ENCODE measurements at regions not wholly inside any gene's neighbourhood (a gene's known extent, or its start where the extent isn't known, plus 50 kb on each side); places are given as distances from the start of the nearest gene placed in this dataset.

DNA sequence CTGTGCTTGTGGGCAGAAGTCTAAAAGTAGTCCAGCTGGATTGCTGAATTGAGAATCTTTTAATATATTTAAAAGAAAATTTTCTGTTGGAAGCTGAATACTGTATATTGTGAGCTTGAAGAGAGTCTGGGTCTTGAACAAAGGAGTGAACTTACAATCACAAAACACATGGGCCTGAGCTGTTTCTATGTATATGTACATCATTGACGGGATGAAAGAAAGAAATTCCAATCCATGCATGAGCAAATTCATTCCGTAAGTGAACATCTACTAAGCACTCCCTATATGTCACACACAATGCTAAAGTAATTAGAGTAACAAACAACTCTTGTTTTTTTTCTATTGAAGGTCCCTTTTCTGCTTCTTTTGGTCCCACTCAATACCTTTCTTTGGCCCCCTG, 331.0 kb downstream of the HS3ST1 start:
- Histone ChIP-seq H3K4me1 (no peaks in the 10 kb centered on the region), H3K9me3 (no peaks in the 10 kb centered on the region), H3K4me3 (no peak overlapping the region), H3K27ac (no peak overlapping the region), H3K27me3 (no peaks in the 10 kb centered on the region), H3K36me3 (no peaks in the 10 kb centered on the region)
- 76 to 80% methylated on average over 2 of the region's 2 CpGs for WGBS, 2 donors (ENCODE audit: low coverage in 1 of 2)
- TF ChIP-seq POLR2AphosphoS5 (IDR thresholded peaks at IDR 0.05), result no peak
- TF ChIP-seq, protein P1, sequence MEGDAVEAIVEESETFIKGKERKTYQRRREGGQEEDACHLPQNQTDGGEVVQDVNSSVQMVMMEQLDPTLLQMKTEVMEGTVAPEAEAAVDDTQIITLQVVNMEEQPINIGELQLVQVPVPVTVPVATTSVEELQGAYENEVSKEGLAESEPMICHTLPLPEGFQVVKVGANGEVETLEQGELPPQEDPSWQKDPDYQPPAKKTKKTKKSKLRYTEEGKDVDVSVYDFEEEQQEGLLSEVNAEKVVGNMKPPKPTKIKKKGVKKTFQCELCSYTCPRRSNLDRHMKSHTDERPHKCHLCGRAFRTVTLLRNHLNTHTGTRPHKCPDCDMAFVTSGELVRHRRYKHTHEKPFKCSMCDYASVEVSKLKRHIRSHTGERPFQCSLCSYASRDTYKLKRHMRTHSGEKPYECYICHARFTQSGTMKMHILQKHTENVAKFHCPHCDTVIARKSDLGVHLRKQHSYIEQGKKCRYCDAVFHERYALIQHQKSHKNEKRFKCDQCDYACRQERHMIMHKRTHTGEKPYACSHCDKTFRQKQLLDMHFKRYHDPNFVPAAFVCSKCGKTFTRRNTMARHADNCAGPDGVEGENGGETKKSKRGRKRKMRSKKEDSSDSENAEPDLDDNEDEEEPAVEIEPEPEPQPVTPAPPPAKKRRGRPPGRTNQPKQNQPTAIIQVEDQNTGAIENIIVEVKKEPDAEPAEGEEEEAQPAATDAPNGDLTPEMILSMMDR (IDR thresholded peaks at IDR 0.05), result no peak
- no peak for ATAC-seq

DNA sequence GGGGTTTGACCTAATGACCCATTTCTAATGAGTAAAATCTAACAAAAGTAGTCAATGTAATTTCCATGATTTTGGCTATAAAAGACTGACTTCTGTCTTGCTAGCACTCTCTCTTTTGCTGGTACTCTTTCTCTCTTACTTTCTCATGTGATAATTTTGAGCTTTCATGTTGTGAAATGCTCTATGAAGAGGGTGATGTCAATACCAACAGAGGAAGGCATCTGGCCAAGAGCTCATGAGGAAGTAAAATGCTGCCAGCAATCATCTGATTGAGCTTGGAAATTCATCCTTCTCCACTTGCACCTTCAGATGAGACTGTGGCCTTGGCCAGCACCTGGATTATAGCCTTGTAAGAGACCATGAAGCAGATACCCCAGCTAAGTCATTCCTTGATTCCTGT, 347.7 kb downstream of the HS3ST1 start:
- no peak overlapping the region for H3K27ac ChIP-seq
- TF ChIP-seq, protein P1 (IDR thresholded peaks at IDR 0.05), result no peak
- TF ChIP-seq EP300 (IDR thresholded peaks at IDR 0.05), result no peak
- no peak for TF ChIP-seq POLR2AphosphoS5 (IDR thresholded peaks at IDR 0.05)
- no peak for TF ChIP-seq POLR2A (IDR thresholded peaks at IDR 0.05)
- no peaks in the 10 kb centered on the region for H3K9me3 ChIP-seq
- H3K36me3 ChIP-seq, result no peaks in the 10 kb centered on the region
- ATAC-seq, result no peak
- no peaks in the 10 kb centered on the region for H3K27me3 ChIP-seq
- H3K4me1 ChIP-seq, result no peaks in the 10 kb centered on the region
- no peak overlapping the region for H3K4me3 ChIP-seq

DNA sequence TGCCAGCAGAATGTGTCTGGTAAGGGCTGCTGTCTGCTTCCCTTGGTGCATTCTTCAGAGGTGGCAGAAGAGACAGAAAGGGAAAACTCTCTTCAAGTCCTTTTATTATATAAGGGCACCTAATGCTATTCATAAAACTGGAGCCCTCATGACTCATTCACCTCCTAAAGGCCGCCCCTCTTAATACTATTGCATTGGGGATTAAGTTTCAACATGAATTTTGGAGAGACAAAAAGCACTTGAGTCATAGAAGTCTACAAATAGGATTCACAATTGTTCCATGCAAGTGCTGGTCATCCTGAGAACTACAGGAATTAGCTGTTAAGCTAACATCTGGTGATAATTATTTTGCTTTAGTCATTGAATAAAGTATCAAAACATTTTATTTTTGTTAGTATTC, 349.5 kb downstream of the HS3ST1 start:
- ATAC-seq, result peak; percentile 62
- H3K27ac ChIP-seq, result no peak overlapping the region
- WGBS, 2 donors (ENCODE audit: low coverage in 1 of 2), result 50 to 91% methylated on average over 1 of the region's 1 CpG

DNA sequence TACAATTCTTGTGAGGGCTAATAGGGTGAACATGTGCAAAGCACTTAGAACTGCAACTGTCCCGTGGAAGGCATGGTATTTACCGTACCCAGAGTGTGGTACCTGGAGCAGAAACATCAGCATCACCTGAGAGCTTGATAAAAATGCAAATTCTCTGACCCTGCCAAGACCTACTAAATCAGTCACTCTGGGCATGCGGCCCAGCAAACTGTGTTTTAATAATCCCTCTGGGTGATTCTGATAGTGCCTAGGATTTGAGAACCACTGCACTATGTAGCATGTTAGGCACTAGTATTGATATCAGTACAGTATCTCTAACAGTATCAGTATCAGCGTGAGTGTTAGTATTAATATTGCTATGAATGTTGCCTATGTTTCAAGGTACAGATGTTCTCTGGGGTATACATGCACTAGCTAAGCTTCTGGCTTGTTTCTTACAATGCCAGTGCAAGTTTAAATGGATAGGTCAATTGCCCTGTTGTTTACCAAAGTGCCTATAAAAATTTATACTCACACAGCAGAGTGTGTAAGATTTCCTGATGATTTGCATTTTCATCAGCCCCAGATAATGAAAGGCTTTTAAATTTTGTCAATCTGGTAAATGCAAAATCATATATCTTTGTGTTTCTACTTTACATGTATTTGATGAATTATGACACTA, 354.0 kb downstream of the HS3ST1 start:
- no peaks in the 10 kb centered on the region for H3K4me1 ChIP-seq
- H3K36me3 ChIP-seq, result no peaks in the 10 kb centered on the region
- ATAC-seq, result no peak
- H3K27me3 ChIP-seq, result no peaks in the 10 kb centered on the region
- 46 to 66% methylated on average over 3 to 4 of the region's 4 CpGs for WGBS, 2 donors (ENCODE audit: low coverage in 1 of 2)
- H3K27ac ChIP-seq, result no peak overlapping the region
- TF ChIP-seq EP300 (IDR thresholded peaks at IDR 0.05) (no peak), POLR2AphosphoS5 (IDR thresholded peaks at IDR 0.05) (no peak), POLR2A (IDR thresholded peaks at IDR 0.05) (no peak)
- TF ChIP-seq, protein P1 (IDR thresholded peaks at IDR 0.05), result no peak
- no peaks in the 10 kb centered on the region for H3K9me3 ChIP-seq
- no peak overlapping the region for H3K4me3 ChIP-seq

More for the DNA sequence above, 349.5 kb downstream of the HS3ST1 start:
- no peaks in the 10 kb centered on the region for H3K4me1 ChIP-seq
- no peaks in the 10 kb centered on the region for H3K27me3 ChIP-seq
- no peaks in the 10 kb centered on the region for H3K36me3 ChIP-seq
- H3K9me3 ChIP-seq, result no peaks in the 10 kb centered on the region
- TF ChIP-seq, protein P1 (IDR thresholded peaks at IDR 0.05), result no peak
- TF ChIP-seq EP300 (IDR thresholded peaks at IDR 0.05) (no peak), POLR2AphosphoS5 (IDR thresholded peaks at IDR 0.05) (no peak), POLR2A (IDR thresholded peaks at IDR 0.05) (no peak)
- no peak overlapping the region for H3K4me3 ChIP-seq

DNA sequence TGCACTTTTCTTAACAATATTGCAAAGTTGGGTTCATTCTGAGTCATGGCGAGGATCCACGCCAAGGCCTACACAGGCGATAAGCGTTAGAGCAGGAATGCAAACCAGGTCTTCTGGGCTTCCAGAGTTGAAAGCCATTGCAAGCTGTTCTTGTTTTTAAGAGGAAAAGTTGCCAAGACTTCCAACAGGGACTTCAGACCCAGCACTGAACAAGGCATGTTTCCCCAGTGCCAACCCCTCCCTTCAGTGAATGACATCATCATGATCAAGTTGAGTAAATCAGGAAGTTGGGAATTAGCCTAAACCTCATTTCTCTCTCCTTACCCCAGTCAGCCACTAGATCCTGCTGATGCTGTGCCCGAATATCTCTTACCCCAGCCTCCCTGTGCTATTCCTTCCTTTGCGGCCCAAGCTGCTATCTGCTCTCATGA, 355.1 kb downstream of the HS3ST1 start:
- Histone ChIP-seq H3K4me1 (no peaks in the 10 kb centered on the region), H3K4me3 (no peak overlapping the region), H3K36me3 (no peaks in the 10 kb centered on the region), H3K27me3 (no peaks in the 10 kb centered on the region), H3K27ac (no peak overlapping the region), H3K9me3 (no peaks in the 10 kb centered on the region)
- TF ChIP-seq EP300 (IDR thresholded peaks at IDR 0.05), result no peak
- TF ChIP-seq, protein P1 (IDR thresholded peaks at IDR 0.05), result no peak
- TF ChIP-seq POLR2A (IDR thresholded peaks at IDR 0.05), result no peak
- TF ChIP-seq POLR2AphosphoS5 (IDR thresholded peaks at IDR 0.05), result no peak
- peak; percentile 84 for ATAC-seq
- WGBS, 2 donors (ENCODE audit: low coverage in 1 of 2), result 74 to 85% methylated on average over 3 to 6 of the region's 6 CpGs

All from gastroesophageal sphincter (tissue), 4 donors.